H9 (cell line): ENCODE measurements at regions not wholly inside any gene's neighbourhood (a gene's known extent, or its start where the extent isn't known, plus 50 kb on each side); places are given as distances from the start of the nearest gene placed in this dataset.

Experiments used
- DNase-seq: peaks from one replicate; pipeline ENCODE4 v3.0.0-alpha.2; 2017
- H2AFZ ChIP-seq: one replicate; pipeline ENCODE4 v1.6.1; 2013; ENCODE audit warnings: mild to moderate bottlenecking, low read length, control low read depth, moderate library complexity
- H2AK5ac ChIP-seq: 2 replicates; pipeline ENCODE4 v1.6.1; 2013; ENCODE audit warnings: low read length, control low read depth, mixed read lengths; ENCODE audit not compliant: insufficient read length
- H2BK120ac ChIP-seq: one replicate; pipeline ENCODE4 v1.6.1; 2013; ENCODE audit warnings: low read depth, mild to moderate bottlenecking, low read length, control low read depth, inconsistent platforms; ENCODE audit not compliant: poor library complexity, severe bottlenecking
- H2BK12ac ChIP-seq: 2 replicates; pipeline ENCODE4 v1.6.1; 2013; ENCODE audit warnings: low read length, control low read depth, mixed read lengths, low read depth; ENCODE audit not compliant: insufficient read length
- H2BK15ac ChIP-seq: 2 replicates; pipeline ENCODE4 v1.6.1; 2013; ENCODE audit warnings: low read depth, low read length, control low read depth
- H2BK20ac ChIP-seq: one replicate; pipeline ENCODE4 v1.6.1; 2013; ENCODE audit warnings: low read depth, mild to moderate bottlenecking, low read length, control low read depth, inconsistent platforms; ENCODE audit not compliant: poor library complexity, severe bottlenecking
- H2BK5ac ChIP-seq: 2 replicates; pipeline ENCODE4 v1.6.1; 2013; ENCODE audit warnings: low read length, control low read depth, mixed read lengths; ENCODE audit not compliant: insufficient read length
- H3K14ac ChIP-seq: 2 replicates; pipeline ENCODE4 v1.6.1; 2013; ENCODE audit warnings: low read length, control low read depth; ENCODE audit not compliant: insufficient read depth
- H3K18ac ChIP-seq: 2 replicates; pipeline ENCODE4 v1.6.1; 2013; ENCODE audit warnings: low read depth, mild to moderate bottlenecking, mixed read lengths, low read length, control low read depth; ENCODE audit not compliant: insufficient read length
- H3K23ac ChIP-seq: 2 replicates; pipeline ENCODE4 v1.6.1; 2013; ENCODE audit warnings: low read length, control low read depth, mixed read lengths, low read depth; ENCODE audit not compliant: insufficient read length
- H3K23me2 ChIP-seq: 2 replicates; pipeline ENCODE4 v1.6.1; 2013; ENCODE audit warnings: low read depth, mild to moderate bottlenecking, mixed read lengths, low read length, control low read depth; ENCODE audit not compliant: insufficient read length, poor library complexity, severe bottlenecking
- H3K27ac ChIP-seq: 2 replicates; pipeline ENCODE4 v1.5.1; 2013; ENCODE audit warnings: low read length, control low read depth, mixed read lengths, low read depth; ENCODE audit not compliant: insufficient read length
- H3K27me3 ChIP-seq: 2 replicates; pipeline ENCODE4 v1.6.1; 2013; ENCODE audit warnings: low read length, control low read depth, inconsistent platforms; ENCODE audit not compliant: insufficient read depth
- H3K4ac ChIP-seq: 2 replicates; pipeline ENCODE4 v1.6.1; 2013; ENCODE audit warnings: low read depth, mild to moderate bottlenecking, control low read depth, inconsistent platforms, low read length, moderate library complexity
- H3K4me1 ChIP-seq: 2 replicates; pipeline ENCODE4 v1.6.1; 2013; ENCODE audit warnings: low read length, control low read depth, inconsistent platforms; ENCODE audit not compliant: insufficient read depth
- H3K4me2 ChIP-seq: 2 replicates; pipeline ENCODE4 v1.6.1; 2013; ENCODE audit warnings: low read length, control low read depth, mixed read lengths; ENCODE audit not compliant: insufficient read length, insufficient read depth
- H3K56ac ChIP-seq: 2 replicates; pipeline ENCODE4 v1.6.1; 2013; ENCODE audit warnings: low read depth, mild to moderate bottlenecking, mixed read lengths, low read length, control low read depth; ENCODE audit not compliant: insufficient read length
- H3K79me1 ChIP-seq: 2 replicates; pipeline ENCODE4 v1.6.1; 2013; ENCODE audit warnings: low read depth, mild to moderate bottlenecking, moderate library complexity, low read length, control low read depth, inconsistent platforms; ENCODE audit not compliant: insufficient read depth, poor library complexity, severe bottlenecking
- H3K79me2 ChIP-seq: 2 replicates; pipeline ENCODE4 v1.6.1; 2013; ENCODE audit warnings: low read length, control low read depth, inconsistent platforms; ENCODE audit not compliant: insufficient read depth
- H3K9ac ChIP-seq: 2 replicates; pipeline ENCODE4 v1.6.1; 2013; ENCODE audit warnings: low read length, control low read depth, mixed read lengths; ENCODE audit not compliant: insufficient read length; ENCODE audit errors: extremely low read depth
- H3K9me3 ChIP-seq: one replicate; pipeline ENCODE4 v1.6.1; 2013; ENCODE audit warnings: low read depth, low read length, inconsistent platforms; ENCODE audit not compliant: control insufficient read depth
- H3T11ph ChIP-seq: one replicate; pipeline ENCODE4 v1.6.1; 2013; ENCODE audit warnings: mild to moderate bottlenecking, low read length, control low read depth, inconsistent platforms
- H4K20me1 ChIP-seq: one replicate; pipeline ENCODE4 v1.6.1; 2013; ENCODE audit not compliant: control insufficient read depth, insufficient read length, insufficient read depth
- H4K5ac ChIP-seq: 2 replicates; pipeline ENCODE4 v1.6.1; 2013; ENCODE audit warnings: low read depth, mild to moderate bottlenecking, mixed read lengths, low read length, control low read depth; ENCODE audit not compliant: insufficient read length
- H4K8ac ChIP-seq: replicated peaks from 2 replicates; pipeline ENCODE4 v1.6.1; 2013; ENCODE audit warnings: low read length, control low read depth, mixed read lengths, low read depth; ENCODE audit not compliant: insufficient read length
- H4K91ac ChIP-seq: 2 replicates; pipeline ENCODE4 v1.6.1; 2013; ENCODE audit warnings: low read depth, mild to moderate bottlenecking, moderate library complexity, mixed read lengths, low read length, control low read depth; ENCODE audit not compliant: insufficient read length
- H3K27ac Mint-ChIP-seq, 3 experiments: 2 replicates in 2 of 3; 3 replicates in 1 of 3; pipeline ENCODE4 v1.8.0; 2020 to 2021; ENCODE audit warnings: mixed read lengths in 3 of 3, mild to moderate bottlenecking in 1 of 3, moderate library complexity in 1 of 3
- H3K27me3 Mint-ChIP-seq: 2 replicates; pipeline ENCODE4 v1.8.0; 2021; ENCODE audit warnings: low read depth, mild to moderate bottlenecking, moderate library complexity, mixed read lengths
- H3K36me3 Mint-ChIP-seq, 3 experiments: 2 replicates in 2 of 3; 3 replicates in 1 of 3; pipeline ENCODE4 v1.8.0; 2020 to 2021; ENCODE audit warnings: low read depth in 3 of 3, mixed read lengths in 3 of 3; ENCODE audit not compliant: insufficient read depth in 1 of 3
- H3K4me1 Mint-ChIP-seq, 2 experiments: 2 replicates each; pipeline ENCODE4 v1.8.0; 2020; ENCODE audit warnings: mixed read lengths in 2 of 2
- H3K4me3 Mint-ChIP-seq, 2 experiments: 2 replicates in 1 of 2; 3 replicates in 1 of 2; pipeline ENCODE4 v1.8.0; 2020 to 2021; ENCODE audit warnings: mild to moderate bottlenecking in 2 of 2, mixed read lengths in 2 of 2, moderate library complexity in 1 of 2
- H3K9me3 Mint-ChIP-seq, 2 experiments: 2 replicates in 1 of 2; 3 replicates in 1 of 2; pipeline ENCODE4 v1.8.0; 2020; ENCODE audit warnings: mild to moderate bottlenecking in 2 of 2, mixed read lengths in 2 of 2, moderate library complexity in 1 of 2
- WGBS: extraction: QIAGEN DNeasy Blood & Tissue Kit; methylation state at CpG from one replicate; pipeline ENCODE4 v1.1.7; 2013; ENCODE audit warnings: missing lambda C conversion rate, low lambda C conversion rate, mixed read lengths; ENCODE audit not compliant: insufficient read length; ENCODE audit errors: extremely low coverage; 5-methylcytosine and 5-hydroxymethylcytosine counted together
- TF ChIP-seq, protein P1 (sequence below): fragments of 200-600 bp; sonication (generic); conservative IDR thresholded peaks from 3 replicates; pipeline ENCODE4 v1.8.0; 2021; ENCODE audit warnings: antibody characterized with exemption, mild to moderate bottlenecking

DNA sequence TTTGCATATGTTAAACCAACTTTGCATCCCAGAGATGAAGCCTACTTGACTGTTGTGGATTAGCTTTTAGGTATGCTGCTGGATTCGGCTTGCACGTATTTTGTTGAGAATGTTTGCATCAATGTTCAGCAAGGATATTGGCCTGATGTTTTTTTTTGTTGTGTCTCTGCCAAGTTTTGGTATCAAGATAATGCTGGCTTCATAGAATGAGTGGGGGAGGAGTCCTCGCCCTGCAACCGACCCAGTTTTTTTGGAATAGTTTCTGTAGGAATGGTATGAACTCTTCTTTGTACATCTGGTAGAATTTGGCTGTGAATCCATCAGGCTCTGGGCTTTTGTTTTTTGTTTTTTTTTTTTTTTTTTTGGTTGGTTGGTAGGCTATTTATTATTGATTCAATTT, 147.9 kb downstream of the AHR start:
- H3K79me1 ChIP-seq, result no peaks in the 10 kb centered on the region
- H2AFZ ChIP-seq, result no peak overlapping the region
- H3T11ph ChIP-seq, result no peak overlapping the region
- H3K18ac ChIP-seq, result no peak overlapping the region
- H3K4me3 Mint-ChIP-seq, result no peak overlapping the region
- no peaks in the 10 kb centered on the region for H3K4me1 ChIP-seq
- TF ChIP-seq, protein P1, sequence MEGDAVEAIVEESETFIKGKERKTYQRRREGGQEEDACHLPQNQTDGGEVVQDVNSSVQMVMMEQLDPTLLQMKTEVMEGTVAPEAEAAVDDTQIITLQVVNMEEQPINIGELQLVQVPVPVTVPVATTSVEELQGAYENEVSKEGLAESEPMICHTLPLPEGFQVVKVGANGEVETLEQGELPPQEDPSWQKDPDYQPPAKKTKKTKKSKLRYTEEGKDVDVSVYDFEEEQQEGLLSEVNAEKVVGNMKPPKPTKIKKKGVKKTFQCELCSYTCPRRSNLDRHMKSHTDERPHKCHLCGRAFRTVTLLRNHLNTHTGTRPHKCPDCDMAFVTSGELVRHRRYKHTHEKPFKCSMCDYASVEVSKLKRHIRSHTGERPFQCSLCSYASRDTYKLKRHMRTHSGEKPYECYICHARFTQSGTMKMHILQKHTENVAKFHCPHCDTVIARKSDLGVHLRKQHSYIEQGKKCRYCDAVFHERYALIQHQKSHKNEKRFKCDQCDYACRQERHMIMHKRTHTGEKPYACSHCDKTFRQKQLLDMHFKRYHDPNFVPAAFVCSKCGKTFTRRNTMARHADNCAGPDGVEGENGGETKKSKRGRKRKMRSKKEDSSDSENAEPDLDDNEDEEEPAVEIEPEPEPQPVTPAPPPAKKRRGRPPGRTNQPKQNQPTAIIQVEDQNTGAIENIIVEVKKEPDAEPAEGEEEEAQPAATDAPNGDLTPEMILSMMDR, result no peak
- H3K4ac ChIP-seq, result no peak overlapping the region
- H4K5ac ChIP-seq, result no peak overlapping the region
- no peak overlapping the region for H2AK5ac ChIP-seq
- H3K14ac ChIP-seq, result no peak overlapping the region
- H3K36me3 Mint-ChIP-seq, result peaks cover 16 to 30% (median 16%) of the 10 kb centered on the region in 3 experiments
- H2BK15ac ChIP-seq, result no peak overlapping the region
- H3K4me1 Mint-ChIP-seq, result peaks cover 3 to 8% of the 10 kb centered on the region in 2 experiments
- no peaks in the 10 kb centered on the region for H3K79me2 ChIP-seq
- peaks cover 2% of the 10 kb centered on the region for H3K9me3 ChIP-seq
- H4K20me1 ChIP-seq, result no peaks in the 10 kb centered on the region
- H3K27me3 Mint-ChIP-seq, result no peaks in the 10 kb centered on the region
- no peak overlapping the region for H3K4me2 ChIP-seq
- H3K56ac ChIP-seq, result no peak overlapping the region
- H3K27me3 ChIP-seq, result no peaks in the 10 kb centered on the region
- no peak for DNase-seq
- H2BK20ac ChIP-seq, result no peak overlapping the region
- H3K23me2 ChIP-seq, result no peaks in the 10 kb centered on the region
- H3K27ac Mint-ChIP-seq, result no peak overlapping the region
- H3K9ac ChIP-seq, result no peak overlapping the region
- H3K23ac ChIP-seq, result no peak overlapping the region
- H2BK12ac ChIP-seq, result no peak overlapping the region
- no peak overlapping the region for H4K91ac ChIP-seq
- H2BK5ac ChIP-seq, result no peak overlapping the region
- no CpG with 5 or more reads among the region's 4 CpGs for WGBS
- H2BK120ac ChIP-seq, result no peak overlapping the region
- no peak overlapping the region for H3K27ac ChIP-seq
- H4K8ac ChIP-seq, result no peak overlapping the region
- H3K9me3 Mint-ChIP-seq, result peaks cover 29 to 30% of the 10 kb centered on the region in 2 experiments
